Adrenal gland (tissue), 9 donors: ENCODE measurements at regions not wholly inside any gene's neighbourhood (a gene's known extent, or its start where the extent isn't known, plus 50 kb on each side); places are given as distances from the start of the nearest gene placed in this dataset.

Experiments used
- DNase-seq, 7 donors: peaks; one replicate each; pipeline ENCODE4 v3.0.0-alpha.2; 2019 to 2020
- H3K27ac ChIP-seq, 5 donors: fragments of 200-600 bp; sonication (generic) in 4 of 5; 1 replicate in 3 of 5; 2 replicates in 2 of 5; pipeline versions ENCODE4 v1.5.1 to v1.8.0; 2016 to 2020; ENCODE audit warnings: mild to moderate bottlenecking in 1 of 5
- H3K27me3 ChIP-seq: fragments of 200-600 bp; 2 replicates; pipeline ENCODE4 v1.8.0; 2021
- H3K36me3 ChIP-seq, 2 donors: fragments of 200-600 bp; replicated peaks in 1 of 2; 1 replicate in 1 of 2; 2 replicates in 1 of 2; pipeline versions ENCODE4 v1.5.1 to v1.8.0; 2018 to 2022
- H3K4me1 ChIP-seq, 2 donors: fragments of 200-600 bp; replicated peaks in 1 of 2; 1 replicate in 1 of 2; 2 replicates in 1 of 2; pipeline versions ENCODE4 v1.5.1 to v1.8.0; 2018 to 2021
- H3K4me3 ChIP-seq, 4 donors: fragments of 200-600 bp; sonication (generic) in 3 of 4; one replicate each; pipeline ENCODE4 v1.5.1; 2016 to 2018
- H3K9me3 ChIP-seq, 3 donors: fragments of 200-600 bp; sonication (generic) in 1 of 3; replicated peaks in 1 of 3; 1 replicate in 2 of 3; 2 replicates in 1 of 3; pipeline versions ENCODE4 v1.5.1 to v1.8.0; 2016 to 2021
- CTCF ChIP-seq, 6 experiments: fragments of 450-650 bp in 4 of 6; fragments of 200-600 bp in 2 of 6; sonication (generic) in 1 of 6; IDR thresholded peaks; 1 replicate in 5 of 6; 2 replicates in 1 of 6; pipeline versions ENCODE4 v1.5.1 to v1.8.0; 2016 to 2021; ENCODE audit warnings: antibody characterized with exemption in 6 of 6, mild to moderate bottlenecking in 2 of 6, moderate library complexity in 1 of 6
- POLR2A ChIP-seq, 2 donors: fragments of 450-650 bp; IDR thresholded peaks; one replicate each; pipeline ENCODE4 v1.6.1; 2017; ENCODE audit warnings: antibody characterized with exemption in 2 of 2, mild to moderate bottlenecking in 2 of 2, moderate library complexity in 1 of 2
- WGBS, 4 donors: extraction: QIAGEN DNeasy Blood & Tissue Kit in 2 of 4; methylation state at CpG; one replicate each; pipeline versions ENCODE4 v1.1.5 to v1.1.7; 2013 to 2017; 5-methylcytosine and 5-hydroxymethylcytosine counted together
- intact Hi-C, 2 donors: fragments of 100-400 bp; cut with DNase I; formaldehyde crosslinking; loops; one replicate each; pipeline versions ENCODE4 v1.14.1 to v1.15.0; 2022 to 2023
- donor health status: healthy with polysubstance abuse.
- donor health status: Bipolar disorder and iron deficiency.
- donor health status: DM: yes; HTN: yes; CAD: no.
- donor health status: DM: no; HTN: no; CAD: no.
- donor health status: DM: no; HTN: no; CAD: no.

GRCh38 chr5:56751572-56752313, 63.6 kb upstream of the MAP3K1 start:
- Histone ChIP-seq H3K4me1 (no peaks in the 10 kb centered on the region), H3K27ac (peak overlapping the region in 1 of 5 donors; percentile 52), H3K27me3 (no peaks in the 10 kb centered on the region), H3K9me3 (no peaks in the 10 kb centered on the region), H3K4me3 (no peak overlapping the region), H3K36me3 (no peaks in the 10 kb centered on the region)
- 30 to 46% (median 39%) methylated on average over 2 of the region's 2 CpGs for WGBS, 4 donors
- DNase-seq, result peak in 2 of 7 donors; percentile 21 to 23
- TF ChIP-seq POLR2A (IDR thresholded peaks at IDR 0.05), result peak in 1 of 2 donors; percentile 11
- TF ChIP-seq CTCF (IDR thresholded peaks at IDR 0.05), result no peak
- intact Hi-C loops, result no loop called here

GRCh38 chr5:56749842-56750241, 65.5 kb upstream of the MAP3K1 start:
- Histone ChIP-seq H3K4me1 (no peaks in the 10 kb centered on the region), H3K4me3 (no peak overlapping the region), H3K27ac (no peak overlapping the region), H3K27me3 (no peaks in the 10 kb centered on the region), H3K9me3 (no peaks in the 10 kb centered on the region), H3K36me3 (no peaks in the 10 kb centered on the region)
- intact Hi-C loops, result no loop called here
- TF ChIP-seq POLR2A (IDR thresholded peaks at IDR 0.05), result no peak
- no peak for TF ChIP-seq CTCF (IDR thresholded peaks at IDR 0.05)
- 82 to 99% (median 96%) methylated on average over 3 of the region's 3 CpGs for WGBS, 4 donors
- no peak for DNase-seq

- intact Hi-C loops, result no loop called here
Measured at GRCh38 chr5:56746553-56747339, 68.6 kb upstream of the MAP3K1 start.

More at GRCh38 chr5:56746553-56747339, 68.6 kb upstream of the MAP3K1 start:
- WGBS, 4 donors, result 78 to 95% (median 87%) methylated on average over 4 of the region's 4 CpGs
- Histone ChIP-seq H3K27me3 (no peaks in the 10 kb centered on the region), H3K9me3 (no peaks in the 10 kb centered on the region), H3K4me1 (no peaks in the 10 kb centered on the region), H3K36me3 (no peaks in the 10 kb centered on the region), H3K4me3 (no peak overlapping the region), H3K27ac (no peak overlapping the region)
- TF ChIP-seq CTCF (IDR thresholded peaks at IDR 0.05), result no peak
- no peak for TF ChIP-seq POLR2A (IDR thresholded peaks at IDR 0.05)
- DNase-seq, result no peak
